ENCODE measurements at regions not wholly inside any gene's neighbourhood (a gene's known extent, or its start where the extent isn't known, plus 50 kb on each side); places are given as distances from the start of the nearest gene placed in this dataset.

GRCh38 chr3:135869439-135870105, 96.0 kb upstream of the PPP2R3A start:
- no peaks in the 10 kb centered on the region for H3K27me3 ChIP-seq (ENCODE audit: control insufficient read depth in 2 of 2, insufficient read depth in 2 of 2, low read length in 2 of 2)
- DNase-seq (ENCODE audit: extremely low read depth in 1 of 4, low spot score in 3 of 4) = no peak
- no peaks in the 10 kb centered on the region for H3K4me1 ChIP-seq (replicated peaks in 1 of 2; ENCODE audit: control insufficient read depth in 2 of 2, insufficient read depth in 2 of 2, low read length in 2 of 2)
- no peak overlapping the region for H3K9ac ChIP-seq (ENCODE audit: insufficient read depth in 1 of 2, low read depth in 2 of 2, low read length in 2 of 2)
- H3K4me3 ChIP-seq = no peak overlapping the region
- ChIA-PET POLR2A (interaction anchor here (0.6 kb wide), 2 partner anchors 546 to 1075 kb away, joined by 3 read pairs; no protein-coding TSS in a partner anchor), CTCF (ENCODE audit: low intra/inter-chr PET ratio) (no interaction called here)
- intact Hi-C loops (cut with micrococcal nuclease) (no loop called here), in situ Hi-C loops (cut with MboI) (no loop called here)
- H3K9me3 ChIP-seq (replicated peaks; ENCODE audit: control insufficient read depth, insufficient read depth, low read depth, low read length) = no peaks in the 10 kb centered on the region
- ATAC-seq = no peak
- WGBS (ENCODE audit: insufficient coverage, low coverage, missing lambda C conversion rate) = 6% methylated on average over 2 of the region's 2 CpGs
- no peaks in the 10 kb centered on the region for H3K79me2 ChIP-seq (ENCODE audit: control insufficient read depth, insufficient read depth, low read length)
- no peaks in the 10 kb centered on the region for H3K36me3 ChIP-seq (ENCODE audit: control insufficient read depth, insufficient read depth, low read length)
- FAIRE-seq = no peak
- no peak overlapping the region for H3K4me2 ChIP-seq (ENCODE audit: insufficient read depth, low read length)
- H2AFZ ChIP-seq (ENCODE audit: low read depth, low read length) = no peak overlapping the region
- no peak overlapping the region for H3K27ac ChIP-seq (ENCODE audit: extremely low read depth, low read depth, low read length)
- no TSS peak for BruUV-seq (replicated peaks)
- TF ChIP-seq CREB3 (tag; conservative IDR thresholded peaks at IDR 0.05; ENCODE audit: low read depth) (no peak), ZNF41 (CRISPR knock-in tag; conservative IDR thresholded peaks at IDR 0.05) (no peak), TCF3 (CRISPR knock-in tag; IDR thresholded peaks at IDR 0.05) (no peak), ZBTB33 (CRISPR knock-in tag; IDR thresholded peaks at IDR 0.05) (no peak), GATAD2B (IDR thresholded peaks at IDR 0.05; ENCODE audit: borderline replicate concordance) (no peak), ZBTB1 (CRISPR knock-in tag; IDR thresholded peaks at IDR 0.05; ENCODE audit: borderline replicate concordance, low read depth) (no peak), NFRKB (IDR thresholded peaks at IDR 0.05; ENCODE audit: low read depth) (no peak), ZNF444 (CRISPR knock-in tag; IDR thresholded peaks at IDR 0.05) (no peak), FOXJ2 (tag; IDR thresholded peaks at IDR 0.05) (no peak), HMGN3 (IDR thresholded peaks at IDR 0.05; ENCODE audit: borderline replicate concordance, extremely low read depth, insufficient read length, low read depth, low read length) (no peak), ARID1B (IDR thresholded peaks at IDR 0.05) (no peak), PRDM10 (IDR thresholded peaks at IDR 0.05; ENCODE audit: partially characterized antibody) (no peak), ILK (tag; IDR thresholded peaks at IDR 0.05; ENCODE audit: borderline replicate concordance, low read depth) (no peak), SRSF7 (optimal IDR thresholded peaks at IDR 0.05; ENCODE audit: low read depth, low read length) (no peak), ZNF589 (CRISPR knock-in tag; IDR thresholded peaks at IDR 0.05; ENCODE audit: low read depth) (no peak)
- H4K20me1 ChIP-seq (replicated peaks; ENCODE audit: control insufficient read depth, insufficient read depth, low read length) = no peaks in the 10 kb centered on the region
- H3K9me1 ChIP-seq (ENCODE audit: control insufficient read depth, insufficient read depth, low read length) = no peaks in the 10 kb centered on the region

Data from K562 (cell line).